CD4-positive, CD25-positive, alpha-beta regulatory T cell (primary cell): ENCODE measurements at regions not wholly inside any gene's neighbourhood (a gene's known extent, or its start where the extent isn't known, plus 50 kb on each side); places are given as distances from the start of the nearest gene placed in this dataset.

Experiments
- ATAC-seq, 2 donors: fragments of 150-1000 bp; cut with Tn5 transposase; one replicate each; pipeline ENCODE4 v1.10.0; 2021; ENCODE audit warnings: low read depth in 2 of 2, moderate number of reproducible peaks in 2 of 2, moderate library complexity in 1 of 2
- DNase-seq, 3 donors: peaks; one replicate each; pipeline versions ENCODE4 v3.0.0 to v3.0.0-alpha.2; 2012 to 2022; ENCODE audit warnings: mixed read lengths in 1 of 3
- H3K27ac ChIP-seq: one replicate; pipeline ENCODE4 v1.7.0; 2013; ENCODE audit warnings: mild to moderate bottlenecking, low read length; ENCODE audit not compliant: insufficient read depth, poor library complexity, severe bottlenecking
- H3K27me3 ChIP-seq: one replicate; pipeline ENCODE4 v1.7.0; 2013; ENCODE audit warnings: low read length; ENCODE audit not compliant: control insufficient read depth, insufficient read depth
- H3K36me3 ChIP-seq: one replicate; pipeline ENCODE4 v1.7.0; 2013; ENCODE audit warnings: mild to moderate bottlenecking, low read length, moderate library complexity; ENCODE audit not compliant: control insufficient read depth, insufficient read depth
- H3K4me1 ChIP-seq: 2 replicates; pipeline ENCODE4 v1.7.0; 2013; ENCODE audit warnings: mild to moderate bottlenecking, low read length; ENCODE audit not compliant: insufficient read depth, control insufficient read depth, poor library complexity, severe bottlenecking
- H3K4me3 ChIP-seq: one replicate; pipeline ENCODE4 v1.7.0; 2013; ENCODE audit warnings: low read depth, mild to moderate bottlenecking, low read length, moderate library complexity
- H3K9me3 ChIP-seq, 2 experiments: 1 replicate in 1 of 2; 2 replicates in 1 of 2; pipeline ENCODE4 v1.7.0; 2013; ENCODE audit warnings: low read length in 2 of 2, mild to moderate bottlenecking in 1 of 2, moderate library complexity in 1 of 2; ENCODE audit not compliant: control insufficient read depth in 2 of 2
- H3K27ac Mint-ChIP-seq, 3 donors: one replicate each; pipeline ENCODE4 v1.8.0; 2020 to 2022; ENCODE audit warnings: mild to moderate bottlenecking in 3 of 3, mixed read lengths in 3 of 3, moderate library complexity in 2 of 3
- H3K27me3 Mint-ChIP-seq: one replicate; pipeline ENCODE4 v1.8.0; 2022; ENCODE audit warnings: mild to moderate bottlenecking, mixed read lengths
- H3K36me3 Mint-ChIP-seq: one replicate; pipeline ENCODE4 v1.8.0; 2020; ENCODE audit warnings: mixed read lengths
- H3K4me1 Mint-ChIP-seq, 4 donors: one replicate each; pipeline ENCODE4 v1.8.0; 2020 to 2022; ENCODE audit warnings: mixed read lengths in 4 of 4, mild to moderate bottlenecking in 1 of 4
- H3K4me3 Mint-ChIP-seq, 4 donors: one replicate each; pipeline ENCODE4 v1.8.0; 2020 to 2022; ENCODE audit warnings: mild to moderate bottlenecking in 4 of 4, mixed read lengths in 4 of 4, moderate library complexity in 3 of 4
- H3K9me3 Mint-ChIP-seq, 7 donors: one replicate each; pipeline ENCODE4 v1.8.0; 2020 to 2022; ENCODE audit warnings: mixed read lengths in 7 of 7, mild to moderate bottlenecking in 3 of 7, moderate library complexity in 2 of 7

DNA sequence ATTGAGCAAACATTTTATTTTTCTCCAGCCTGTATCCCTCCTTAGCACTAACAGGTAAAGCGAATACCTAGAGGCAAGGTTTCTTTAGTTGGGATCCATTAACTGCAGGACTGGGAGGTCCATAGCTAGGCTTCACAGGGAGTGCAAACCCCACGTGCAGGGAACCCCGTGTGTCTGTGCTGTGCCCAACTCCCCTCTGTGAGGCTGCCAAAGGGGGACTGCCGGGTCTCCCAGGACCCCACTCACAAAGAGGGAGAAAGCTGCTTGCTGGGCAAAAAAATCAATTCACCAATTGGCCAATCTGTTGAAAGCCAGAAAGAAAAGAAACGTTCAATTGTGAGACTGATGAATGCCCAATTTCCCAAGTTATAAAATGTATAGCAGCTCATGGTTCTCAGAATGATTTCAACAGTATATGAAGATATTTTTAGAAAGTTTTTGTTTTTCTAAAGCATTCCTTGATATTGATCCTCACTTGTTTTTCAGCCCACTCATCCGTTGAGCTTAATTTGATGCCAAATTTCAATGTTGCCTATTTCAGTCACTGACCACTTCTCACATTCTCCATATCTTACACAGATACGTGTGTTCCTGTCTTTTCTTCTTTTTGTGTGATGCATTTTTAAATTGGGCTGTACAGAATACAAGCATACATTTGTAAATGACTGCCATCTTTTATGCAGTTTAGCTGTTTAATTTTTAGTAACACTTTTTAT, 202.7 kb upstream of the PRSS58 start:
- Histone ChIP-seq H3K4me1 (peaks cover 25% of the 10 kb centered on the region), H3K27ac (peak overlapping the region; percentile 14), H3K9me3 (no peaks in the 10 kb centered on the region), H3K4me3 (no peak overlapping the region), H3K36me3 (no peaks in the 10 kb centered on the region), H3K27me3 (no peaks in the 10 kb centered on the region)
- peak overlapping the region in 2 of 4 donors; percentile 19 to 56 for H3K4me3 Mint-ChIP-seq
- peak overlapping the region; percentile 2 to 88 (median 15) for H3K27ac Mint-ChIP-seq
- no peaks in the 10 kb centered on the region for H3K27me3 Mint-ChIP-seq
- ATAC-seq (no peak), DNase-seq (no peak)
- peaks cover 13 to 69% (median 34%) of the 10 kb centered on the region in 4 donors for H3K4me1 Mint-ChIP-seq
- peaks cover 0 to 1% (median 0%) of the 10 kb centered on the region in 7 donors for H3K9me3 Mint-ChIP-seq
- peaks cover 2% of the 10 kb centered on the region for H3K36me3 Mint-ChIP-seq

DNA sequence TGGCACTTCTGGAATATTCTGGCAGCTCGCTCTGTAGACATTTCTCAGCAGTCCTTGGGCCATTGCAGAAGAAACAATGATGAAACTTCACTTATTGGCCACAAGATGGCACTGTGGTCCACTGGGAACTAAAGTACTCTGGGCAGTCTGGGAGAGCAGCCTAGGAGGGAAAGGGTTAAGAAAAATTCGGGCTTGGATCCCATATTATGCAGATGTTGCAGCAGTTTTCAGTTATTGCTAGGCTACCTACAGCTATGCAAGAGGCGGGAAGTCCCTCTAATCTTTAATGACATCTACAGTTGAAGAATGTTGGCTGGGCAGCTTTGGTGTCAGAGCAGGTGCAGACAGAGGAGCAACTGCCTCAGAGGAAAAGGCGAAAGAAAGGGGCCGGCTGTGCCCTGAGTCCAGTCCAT, 201.7 kb upstream of the PRSS58 start:
- Mint-ChIP-seq H3K27me3 (no peaks in the 10 kb centered on the region), H3K4me1 (peaks cover 13 to 74% (median 36%) of the 10 kb centered on the region in 4 donors), H3K36me3 (no peaks in the 10 kb centered on the region), H3K9me3 (no peaks in the 10 kb centered on the region), H3K4me3 (peak overlapping the region; percentile 28 to 77 (median 47)), H3K27ac (peak overlapping the region; percentile 21 to 88 (median 74))
- Histone ChIP-seq H3K27ac (peak overlapping the region; percentile 6), H3K4me1 (peaks cover 30% of the 10 kb centered on the region), H3K36me3 (no peaks in the 10 kb centered on the region), H3K27me3 (no peaks in the 10 kb centered on the region), H3K4me3 (no peak overlapping the region), H3K9me3 (no peaks in the 10 kb centered on the region)
- ATAC-seq, result peak in 1 of 2 donors; percentile 43
- DNase-seq, result peak in 2 of 3 donors; percentile 7 to 62

- Mint-ChIP-seq H3K36me3 (no peaks in the 10 kb centered on the region), H3K4me1 (peaks cover 0 to 67% (median 22%) of the 10 kb centered on the region in 4 donors), H3K27me3 (no peaks in the 10 kb centered on the region), H3K9me3 (no peaks in the 10 kb centered on the region), H3K27ac (peak overlapping the region in 2 of 3 donors; percentile 58 to 79), H3K4me3 (peak overlapping the region in 3 of 4 donors; percentile 8 to 66 (median 19))
- no peak for DNase-seq
- Histone ChIP-seq H3K4me3 (no peak overlapping the region), H3K4me1 (peaks cover 14% of the 10 kb centered on the region), H3K9me3 (no peaks in the 10 kb centered on the region), H3K27ac (no peak overlapping the region), H3K27me3 (no peaks in the 10 kb centered on the region), H3K36me3 (no peaks in the 10 kb centered on the region)
- no peak for ATAC-seq
These were observed 199.4 kb upstream of the PRSS58 start for GRCh38 chr7:142457146-142457703.

- DNase-seq (no peak), ATAC-seq (no peak)
- Histone ChIP-seq H3K4me3 (peak overlapping the region; percentile 51), H3K9me3 (no peaks in the 10 kb centered on the region), H3K27me3 (no peaks in the 10 kb centered on the region), H3K36me3 (no peaks in the 10 kb centered on the region), H3K4me1 (peaks cover 14% of the 10 kb centered on the region), H3K27ac (peak overlapping the region; percentile 51)
- H3K9me3 Mint-ChIP-seq, result no peaks in the 10 kb centered on the region
- peaks cover 0 to 63% (median 19%) of the 10 kb centered on the region in 4 donors for H3K4me1 Mint-ChIP-seq
- H3K27me3 Mint-ChIP-seq, result no peaks in the 10 kb centered on the region
- H3K27ac Mint-ChIP-seq, result peak overlapping the region; percentile 80 to 92 (median 81)
- H3K36me3 Mint-ChIP-seq, result no peaks in the 10 kb centered on the region
- peak overlapping the region; percentile 67 to 79 (median 76) for H3K4me3 Mint-ChIP-seq
These were observed 197.5 kb upstream of the PRSS58 start for GRCh38 chr7:142455392-142455791.

GRCh38 chr7:142454862-142455261, 197.0 kb upstream of the PRSS58 start:
- no peaks in the 10 kb centered on the region for H3K27me3 Mint-ChIP-seq
- ATAC-seq (peak in 1 of 2 donors; percentile 51), DNase-seq (peak in 2 of 3 donors; percentile 8 to 33)
- H3K36me3 Mint-ChIP-seq, result no peaks in the 10 kb centered on the region
- peaks cover 13% of the 10 kb centered on the region for H3K4me1 ChIP-seq
- H3K4me3 Mint-ChIP-seq, result peak overlapping the region; percentile 66 to 79 (median 72)
- H3K9me3 Mint-ChIP-seq, result no peaks in the 10 kb centered on the region
- H3K27ac ChIP-seq, result peak overlapping the region; percentile 51
- no peaks in the 10 kb centered on the region for H3K36me3 ChIP-seq
- no peak overlapping the region for H3K4me3 ChIP-seq
- no peaks in the 10 kb centered on the region for H3K27me3 ChIP-seq
- no peaks in the 10 kb centered on the region for H3K9me3 ChIP-seq
- H3K4me1 Mint-ChIP-seq, result peaks cover 0 to 59% (median 16%) of the 10 kb centered on the region in 4 donors
- H3K27ac Mint-ChIP-seq, result peak overlapping the region; percentile 80 to 92 (median 81)

DNA sequence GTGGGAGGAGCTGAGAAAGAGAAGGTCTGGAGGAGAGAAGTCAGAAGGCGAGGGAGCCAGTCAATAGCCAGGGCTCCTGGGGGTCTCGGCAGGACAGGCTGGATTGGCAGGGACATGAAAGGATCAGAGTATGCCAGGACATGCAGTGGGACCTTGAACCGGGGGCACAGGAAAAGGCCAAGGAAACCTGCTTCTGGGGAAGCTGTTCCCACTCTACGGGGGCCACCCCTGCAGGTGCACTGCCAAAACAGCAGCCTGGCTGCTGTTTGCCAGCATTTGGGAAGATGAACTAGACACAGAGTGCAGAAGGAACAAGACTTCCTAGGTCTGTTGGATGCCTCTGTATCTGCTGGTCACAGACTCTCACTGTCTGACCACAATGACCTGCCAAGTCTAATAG, 194.9 kb upstream of the PRSS58 start:
- peaks cover 0 to 41% (median 9%) of the 10 kb centered on the region in 4 donors for H3K4me1 Mint-ChIP-seq

DNA sequence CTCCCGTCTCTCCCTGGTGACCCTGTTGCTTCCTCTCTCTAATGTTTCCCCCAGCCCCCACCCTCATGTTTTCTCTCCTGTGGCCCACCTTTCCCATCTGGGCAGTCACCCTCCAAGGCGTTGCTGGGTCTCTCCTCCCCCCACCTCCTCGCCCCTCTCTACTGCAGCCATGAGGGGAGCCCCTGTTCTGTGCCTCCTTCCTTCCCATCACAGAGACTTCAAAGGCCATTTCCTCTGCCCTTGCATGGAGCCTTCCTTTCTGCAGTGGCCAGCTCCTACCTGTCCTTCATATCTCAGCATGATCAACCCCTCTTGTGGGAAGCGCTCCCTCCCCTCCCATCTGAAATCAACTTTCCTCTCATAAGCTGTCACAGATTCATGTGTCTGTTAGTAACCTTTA, 194.0 kb upstream of the PRSS58 start:
- no peak overlapping the region for H3K4me3 Mint-ChIP-seq
- H3K4me1 Mint-ChIP-seq, result peaks cover 0 to 36% (median 8%) of the 10 kb centered on the region in 4 donors

More for the DNA sequence above, 194.9 kb upstream of the PRSS58 start:
- Histone ChIP-seq H3K9me3 (no peaks in the 10 kb centered on the region), H3K27me3 (no peaks in the 10 kb centered on the region), H3K36me3 (no peaks in the 10 kb centered on the region), H3K4me1 (peaks cover 6% of the 10 kb centered on the region), H3K4me3 (no peak overlapping the region), H3K27ac (no peak overlapping the region)
- H3K27me3 Mint-ChIP-seq, result no peaks in the 10 kb centered on the region
- ATAC-seq (no peak), DNase-seq (no peak)
- no peaks in the 10 kb centered on the region for H3K36me3 Mint-ChIP-seq
- H3K4me3 Mint-ChIP-seq, result peak overlapping the region in 1 of 4 donors; percentile 65
- no peaks in the 10 kb centered on the region for H3K9me3 Mint-ChIP-seq
- peak overlapping the region in 2 of 3 donors; percentile 73 to 76 for H3K27ac Mint-ChIP-seq

More for the DNA sequence above, 194.0 kb upstream of the PRSS58 start:
- Mint-ChIP-seq H3K27ac (peak overlapping the region in 2 of 3 donors; percentile 73 to 87), H3K9me3 (no peaks in the 10 kb centered on the region), H3K27me3 (no peaks in the 10 kb centered on the region), H3K36me3 (no peaks in the 10 kb centered on the region)
- ATAC-seq (no peak), DNase-seq (no peak)
- no peak overlapping the region for H3K4me3 ChIP-seq
- no peak overlapping the region for H3K27ac ChIP-seq
- H3K4me1 ChIP-seq, result peaks cover 6% of the 10 kb centered on the region
- H3K36me3 ChIP-seq, result no peaks in the 10 kb centered on the region
- H3K27me3 ChIP-seq, result no peaks in the 10 kb centered on the region
- H3K9me3 ChIP-seq, result no peaks in the 10 kb centered on the region
